ENCODE measurements at regions not wholly inside any gene's neighbourhood (a gene's known extent, or its start where the extent isn't known, plus 50 kb on each side); places are given as distances from the start of the nearest gene placed in this dataset.

GRCh38 chr4:62410371-62411003, 1210.4 kb downstream of the ADGRL3 start:
- H3K4me2 ChIP-seq (ENCODE audit: low read length): no peak overlapping the region

GRCh38 chr4:62408454-62408853, 1208.3 kb downstream of the ADGRL3 start:
- Histone ChIP-seq H4K20me1 (ENCODE audit: control insufficient read depth, insufficient read depth, low read depth, low read length) (no peaks in the 10 kb centered on the region), H3K79me2 (ENCODE audit: control insufficient read depth, low read length) (no peaks in the 10 kb centered on the region), H3K4me1 (ENCODE audit: control insufficient read depth, low read length) (no peaks in the 10 kb centered on the region), H3K9me3 (ENCODE audit: control insufficient read depth, insufficient read depth, low read length) (no peaks in the 10 kb centered on the region), H3F3A (ENCODE audit: control insufficient read depth, insufficient read depth) (no peaks in the 10 kb centered on the region), H3K27ac (ENCODE audit: low read depth, low read length) (no peak overlapping the region), H3K4me2 (ENCODE audit: low read length) (no peak overlapping the region), H3K27me3 (ENCODE audit: control insufficient read depth, low read length) (no peaks in the 10 kb centered on the region), H3K9me2 (replicated peaks; ENCODE audit: control insufficient read depth, low read length) (no peaks in the 10 kb centered on the region), H3K36me3 (ENCODE audit: control insufficient read depth, low read length) (no peaks in the 10 kb centered on the region), H3K4me3 (ENCODE audit: low read length) (no peak overlapping the region)
- TF ChIP-seq CTCF (IDR thresholded peaks at IDR 0.05; ENCODE audit: low read depth, low read length, poor library complexity, severe bottlenecking): no peak
- TF ChIP-seq EZH2phosphoT487 (IDR thresholded peaks at IDR 0.05; ENCODE audit: borderline replicate concordance, low read length): no peak

More at GRCh38 chr4:62410371-62411003, 1210.4 kb downstream of the ADGRL3 start:
- no peaks in the 10 kb centered on the region for H3K4me1 ChIP-seq (ENCODE audit: control insufficient read depth, low read length)
- no peaks in the 10 kb centered on the region for H3K79me2 ChIP-seq (ENCODE audit: control insufficient read depth, low read length)
- H3K36me3 ChIP-seq (ENCODE audit: control insufficient read depth, low read length): no peaks in the 10 kb centered on the region
- H3K9me3 ChIP-seq (ENCODE audit: control insufficient read depth, insufficient read depth, low read length): no peaks in the 10 kb centered on the region
- H3F3A ChIP-seq (ENCODE audit: control insufficient read depth, insufficient read depth): no peaks in the 10 kb centered on the region
- no peaks in the 10 kb centered on the region for H3K27me3 ChIP-seq (ENCODE audit: control insufficient read depth, low read length)
- no peak overlapping the region for H3K4me3 ChIP-seq (ENCODE audit: low read length)
- no peaks in the 10 kb centered on the region for H3K9me2 ChIP-seq (replicated peaks; ENCODE audit: control insufficient read depth, low read length)
- no peak overlapping the region for H3K27ac ChIP-seq (ENCODE audit: low read depth, low read length)
- no peaks in the 10 kb centered on the region for H4K20me1 ChIP-seq (ENCODE audit: control insufficient read depth, insufficient read depth, low read depth, low read length)
- no peak for TF ChIP-seq EZH2phosphoT487 (IDR thresholded peaks at IDR 0.05; ENCODE audit: borderline replicate concordance, low read length)
- no peak for TF ChIP-seq CTCF (IDR thresholded peaks at IDR 0.05; ENCODE audit: low read depth, low read length, poor library complexity, severe bottlenecking)

GRCh38 chr4:62407534-62407933, 1207.4 kb downstream of the ADGRL3 start:
- no peaks in the 10 kb centered on the region for H3K27me3 ChIP-seq (ENCODE audit: control insufficient read depth, low read length)
- H3K4me3 ChIP-seq (ENCODE audit: low read length): no peak overlapping the region
- H3K4me2 ChIP-seq (ENCODE audit: low read length): no peak overlapping the region
- no peaks in the 10 kb centered on the region for H3K4me1 ChIP-seq (ENCODE audit: control insufficient read depth, low read length)
- H3K9me2 ChIP-seq (replicated peaks; ENCODE audit: control insufficient read depth, low read length): no peaks in the 10 kb centered on the region
- H3K79me2 ChIP-seq (ENCODE audit: control insufficient read depth, low read length): no peaks in the 10 kb centered on the region
- H3K36me3 ChIP-seq (ENCODE audit: control insufficient read depth, low read length): no peaks in the 10 kb centered on the region
- H3K9me3 ChIP-seq (ENCODE audit: control insufficient read depth, insufficient read depth, low read length): no peaks in the 10 kb centered on the region
- TF ChIP-seq EZH2phosphoT487 (IDR thresholded peaks at IDR 0.05; ENCODE audit: borderline replicate concordance, low read length): no peak
- no peak for TF ChIP-seq CTCF (IDR thresholded peaks at IDR 0.05; ENCODE audit: low read depth, low read length, poor library complexity, severe bottlenecking)
- no peaks in the 10 kb centered on the region for H4K20me1 ChIP-seq (ENCODE audit: control insufficient read depth, insufficient read depth, low read depth, low read length)
- H3F3A ChIP-seq (ENCODE audit: control insufficient read depth, insufficient read depth): no peaks in the 10 kb centered on the region
- H3K27ac ChIP-seq (ENCODE audit: low read depth, low read length): no peak overlapping the region

Measured in DOHH2 (cell line).